SKM-1 (cell line): ENCODE measurements at regions not wholly inside any gene's neighbourhood (a gene's known extent, or its start where the extent isn't known, plus 50 kb on each side); places are given as distances from the start of the nearest gene placed in this dataset.

Source experiments
- DNase-seq: peaks from one replicate; lab custom pipeline; 2025; ENCODE audit not compliant: unreplicated experiment; lab: John Stamatoyannopoulos, UW

GRCh38 chr4:62288808-62289541 lies 1088.8 kb downstream of the ADGRL3 start:
- DNase-seq = no peak

- DNase-seq = no peak
Measured at GRCh38 chr4:62285026-62285425, 1084.9 kb downstream of the ADGRL3 start.

GRCh38 chr4:62279689-62280088 lies 1079.6 kb downstream of the ADGRL3 start:
- no peak for DNase-seq

GRCh38 chr4:62275470-62275869 lies 1075.3 kb downstream of the ADGRL3 start:
- no peak for DNase-seq

GRCh38 chr4:62274782-62275181 lies 1074.7 kb downstream of the ADGRL3 start:
- no peak for DNase-seq

GRCh38 chr4:62271107-62271506 lies 1071.0 kb downstream of the ADGRL3 start:
- DNase-seq = no peak

GRCh38 chr4:62269918-62270317 lies 1069.8 kb downstream of the ADGRL3 start:
- DNase-seq = no peak

GRCh38 chr4:62263454-62263853 lies 1063.3 kb downstream of the ADGRL3 start:
- DNase-seq = no peak

- no peak for DNase-seq
Measured at GRCh38 chr4:62262676-62263075, 1062.5 kb downstream of the ADGRL3 start.

GRCh38 chr4:62260254-62260653 lies 1060.1 kb downstream of the ADGRL3 start:
- no peak for DNase-seq

- DNase-seq = no peak
Measured at GRCh38 chr4:62256479-62256878, 1056.4 kb downstream of the ADGRL3 start.

- DNase-seq = no peak
Measured at GRCh38 chr4:62252728-62253127, 1052.6 kb downstream of the ADGRL3 start.

- no peak for DNase-seq
Measured at GRCh38 chr4:62250100-62250499, 1050.0 kb downstream of the ADGRL3 start.

- no peak for DNase-seq
Measured at GRCh38 chr4:62243895-62244294, 1043.8 kb downstream of the ADGRL3 start.

- DNase-seq = no peak
Measured at GRCh38 chr4:62235911-62236310, 1035.8 kb downstream of the ADGRL3 start.

- DNase-seq = no peak
Measured at GRCh38 chr4:62232814-62233213, 1032.7 kb downstream of the ADGRL3 start.

- DNase-seq = no peak
Measured at GRCh38 chr4:62231994-62232393, 1031.9 kb downstream of the ADGRL3 start.

GRCh38 chr4:62226082-62226481 lies 1026.0 kb downstream of the ADGRL3 start:
- no peak for DNase-seq

GRCh38 chr4:62222121-62222520 lies 1022.0 kb downstream of the ADGRL3 start:
- DNase-seq = no peak

- no peak for DNase-seq
Measured at GRCh38 chr4:62210486-62210885, 1010.4 kb downstream of the ADGRL3 start.

GRCh38 chr4:62209757-62210485 lies 1009.8 kb downstream of the ADGRL3 start:
- no peak for DNase-seq

GRCh38 chr4:62208921-62209320 lies 1008.8 kb downstream of the ADGRL3 start:
- DNase-seq = no peak

GRCh38 chr4:62204136-62204535 lies 1004.0 kb downstream of the ADGRL3 start:
- DNase-seq = no peak
